ENCODE measurements at regions not wholly inside any gene's neighbourhood (a gene's known extent, or its start where the extent isn't known, plus 50 kb on each side); places are given as distances from the start of the nearest gene placed in this dataset.
A peak's percentile ranks its signal among the peaks of the same experiment; 100 is the strongest.

GRCh38 chr10:4213441-4213840, 428.4 kb upstream of the KLF6 start:
- H3K4me3 ChIP-seq, result no peak overlapping the region
- TF ChIP-seq CTCF (IDR thresholded peaks at IDR 0.05), result no peak
- no peak for DNase-seq (ENCODE audit: low spot score)
- H3K27ac ChIP-seq, result no peak overlapping the region

- no peak for TF ChIP-seq CTCF (IDR thresholded peaks at IDR 0.05)
- Histone ChIP-seq H3K27ac (no peak overlapping the region), H3K4me3 (no peak overlapping the region)
- no peak for DNase-seq (ENCODE audit: low spot score)
Observed at GRCh38 chr10:4212111-4212630, 427.2 kb upstream of the KLF6 start.

GRCh38 chr10:4208499-4208898, 423.5 kb upstream of the KLF6 start:
- no peak for TF ChIP-seq CTCF (IDR thresholded peaks at IDR 0.05)
- Histone ChIP-seq H3K27ac (no peak overlapping the region), H3K4me3 (peak overlapping the region; percentile 6)

GRCh38 chr10:4205113-4205512, 420.1 kb upstream of the KLF6 start:
- DNase-seq (ENCODE audit: low spot score), result no peak
- no peak for TF ChIP-seq CTCF (IDR thresholded peaks at IDR 0.05)
- H3K4me3 ChIP-seq, result no peak overlapping the region
- H3K27ac ChIP-seq, result no peak overlapping the region

More at GRCh38 chr10:4208499-4208898, 423.5 kb upstream of the KLF6 start:
- no peak for DNase-seq (ENCODE audit: low spot score)

- no peak for TF ChIP-seq CTCF (IDR thresholded peaks at IDR 0.05)
Observed at GRCh38 chr10:4202938-4203337, 417.9 kb upstream of the KLF6 start.

GRCh38 chr10:4201866-4202825, 417.1 kb upstream of the KLF6 start:
- no peak for DNase-seq (ENCODE audit: low spot score)
- Histone ChIP-seq H3K4me3 (no peak overlapping the region), H3K27ac (no peak overlapping the region)
- TF ChIP-seq CTCF (IDR thresholded peaks at IDR 0.05), result no peak

More at GRCh38 chr10:4202938-4203337, 417.9 kb upstream of the KLF6 start:
- DNase-seq (ENCODE audit: low spot score), result no peak
- Histone ChIP-seq H3K27ac (no peak overlapping the region), H3K4me3 (no peak overlapping the region)

- Histone ChIP-seq H3K4me3 (no peak overlapping the region), H3K27ac (no peak overlapping the region)
- no peak for TF ChIP-seq CTCF (IDR thresholded peaks at IDR 0.05)
- no peak for DNase-seq (ENCODE audit: low spot score)
Observed at GRCh38 chr10:4199196-4199595, 414.2 kb upstream of the KLF6 start.
